HCT116 (cell line): ENCODE measurements at regions not wholly inside any gene's neighbourhood (a gene's known extent, or its start where the extent isn't known, plus 50 kb on each side); places are given as distances from the start of the nearest gene placed in this dataset.

ENCODE experiments used
- ATAC-seq: fragments of 200-7000 bp; cut with Tn5 transposase; 2 replicates; pipeline ENCODE4 v1.9.1; 2020; ENCODE audit warnings: mild to moderate bottlenecking, moderate library complexity
- BruUV-seq: library from RNA; stranded (reverse); fragments of 400-500 nt; replicated peaks from 2 replicates; lab custom pipeline; 2021; lab: Mats Ljungman, UMichigan
- CTCF ChIA-PET: fragments of 300-600 bp; sonication (Branson Sonifier 250); formaldehyde crosslinking; loops from one replicate; lab custom pipeline; 2021; ENCODE audit warnings: antibody characterized with exemption; lab: Charles Lee
- POLR2A ChIA-PET: fragments of 300-600, 350-600 bp; sonication (Branson Sonifier 250); formaldehyde crosslinking; loops from one replicate; lab custom pipeline; 2021; ENCODE audit warnings: antibody characterized with exemption; lab: Charles Lee
- RAD21 ChIA-PET, 2 experiments: fragments of 300-600 bp; sonication (Branson Sonifier 250); formaldehyde crosslinking; loops; one replicate each; lab custom pipeline; 2023; ENCODE audit warnings: low total read pairs in 2 of 2; ENCODE audit not compliant: uncharacterized antibody in 2 of 2, unreplicated experiment in 2 of 2, low non-redundant PET in 1 of 2; lab: Charles Lee
- DNase-seq: peaks from one replicate; pipeline ENCODE4 v3.0.0-alpha.2; 2010; ENCODE audit warnings: low read depth, low spot score
- H2AFZ ChIP-seq: fragments of 200-600 bp; shearing (Covaris generic), sonication (generic); 2 replicates; pipeline ENCODE4 v1.6.1; 2017; ENCODE audit warnings: low read depth, mixed run types, mixed read lengths, antibody characterized with exemption, low read length; ENCODE audit not compliant: poor library complexity, severe bottlenecking
- H3K27ac ChIP-seq: 2 replicates; pipeline ENCODE4 v1.5.1; 2012; ENCODE audit warnings: low read depth, low read length
- H3K27me3 ChIP-seq: fragments of 200-600 bp; sonication (generic); 2 replicates; pipeline ENCODE4 v1.6.1; 2016; ENCODE audit warnings: mixed run types, low read length, mixed read lengths; ENCODE audit not compliant: insufficient read depth
- H3K36me3 ChIP-seq, 2 experiments: fragments of 200-500 bp in 1 of 2; fragments of 200-600 bp in 1 of 2; sonication (Bioruptor generic) in 1 of 2; sonication (generic) in 1 of 2; 2 replicates each; pipeline versions ENCODE4 v1.5.1 to v1.6.1; 2014 to 2016; ENCODE audit warnings: low read length in 2 of 2, inconsistent platforms in 1 of 2, mixed read lengths in 1 of 2, mixed run types in 1 of 2; ENCODE audit not compliant: insufficient read depth in 2 of 2, control insufficient read depth in 1 of 2
- H3K4me1 ChIP-seq, 2 experiments: fragments of 200-600 bp in 1 of 2; sonication (generic) in 1 of 2; 2 replicates each; pipeline versions ENCODE4 v1.5.1 to v1.6.1; 2012 to 2017; ENCODE audit warnings: low read length in 2 of 2, inconsistent platforms in 1 of 2, mild to moderate bottlenecking in 1 of 2, mixed read lengths in 1 of 2, mixed run types in 1 of 2, moderate library complexity in 1 of 2; ENCODE audit not compliant: insufficient read depth in 2 of 2, control insufficient read depth in 1 of 2
- H3K4me2 ChIP-seq: fragments of 200-600 bp; sonication (generic); 2 replicates; pipeline ENCODE4 v1.6.1; 2017; ENCODE audit warnings: mixed run types, low read length, mixed read lengths
- H3K4me3 ChIP-seq, 2 experiments: fragments of 200-600 bp in 1 of 2; sonication (generic) in 1 of 2; replicated peaks in 1 of 2; 2 replicates each; pipeline ENCODE4 v1.5.1; 2011 to 2016; ENCODE audit warnings: low read length in 2 of 2, control low read depth in 1 of 2, low read depth in 1 of 2, mild to moderate bottlenecking in 1 of 2, mixed read lengths in 1 of 2, mixed run types in 1 of 2
- H3K79me2 ChIP-seq: fragments of 200-600 bp; sonication (generic); 2 replicates; pipeline ENCODE4 v1.6.1; 2017; ENCODE audit warnings: mild to moderate bottlenecking, mixed run types, low read length, moderate library complexity, mixed read lengths; ENCODE audit not compliant: insufficient read depth
- H3K9ac ChIP-seq: fragments of 200-600 bp; sonication (generic); 2 replicates; pipeline ENCODE4 v1.6.1; 2016; ENCODE audit warnings: low read length, mixed read lengths
- H3K9me2 ChIP-seq: fragments of 200-600 bp; sonication (generic), shearing (Covaris generic); 2 replicates; pipeline ENCODE4 v1.6.1; 2017; ENCODE audit warnings: mixed run types, mild to moderate bottlenecking, moderate library complexity; ENCODE audit not compliant: insufficient read depth
- H3K9me3 ChIP-seq, 2 experiments: fragments of 200-500 bp in 1 of 2; fragments of 200-600 bp in 1 of 2; sonication (Bioruptor generic) in 1 of 2; sonication (generic) in 1 of 2; 2 replicates each; pipeline ENCODE4 v1.6.1; 2014 to 2017; ENCODE audit warnings: low read length in 2 of 2, mixed read lengths in 2 of 2, inconsistent platforms in 1 of 2, low read depth in 1 of 2, mild to moderate bottlenecking in 1 of 2, mixed run types in 1 of 2, moderate library complexity in 1 of 2; ENCODE audit not compliant: control insufficient read depth in 1 of 2, insufficient read depth in 1 of 2
- H4K20me1 ChIP-seq: fragments of 200-600 bp; sonication (generic), shearing (Covaris generic); 2 replicates; pipeline ENCODE4 v1.6.1; 2017; ENCODE audit warnings: mixed run types, mild to moderate bottlenecking, moderate library complexity; ENCODE audit not compliant: insufficient read depth
- CBX3 ChIP-seq: IDR thresholded peaks from 2 replicates; pipeline ENCODE4 v1.6.1; 2012; ENCODE audit warnings: low read depth
- EGR1 ChIP-seq: IDR thresholded peaks from 2 replicates; pipeline ENCODE4 v1.6.1; 2012; ENCODE audit warnings: low read depth
- EZH2phosphoT487 ChIP-seq: fragments of 200-600 bp; IDR thresholded peaks from 2 replicates; pipeline ENCODE4 v1.6.1; 2018; ENCODE audit warnings: antibody characterized with exemption, borderline replicate concordance
- JUND ChIP-seq: IDR thresholded peaks from 2 replicates; pipeline ENCODE4 v1.6.1; 2012
- POLR2A ChIP-seq: IDR thresholded peaks from 2 replicates; pipeline ENCODE4 v1.7.0; 2011; ENCODE audit warnings: borderline replicate concordance; ENCODE audit not compliant: insufficient read depth, insufficient read length; ENCODE audit errors: extremely low read depth
- POLR2AphosphoS5 ChIP-seq: IDR thresholded peaks from 2 replicates; pipeline ENCODE4 v1.6.1; 2011; ENCODE audit warnings: mild to moderate bottlenecking, low read depth, low read length, moderate library complexity
- RAD21 ChIP-seq: IDR thresholded peaks from 2 replicates; pipeline ENCODE4 v1.6.1; 2012; ENCODE audit warnings: low read depth, mild to moderate bottlenecking
- SIN3A ChIP-seq: IDR thresholded peaks from 2 replicates; pipeline ENCODE4 v1.6.1; 2012; ENCODE audit warnings: low read depth
- TCF7L2 ChIP-seq: IDR thresholded peaks from 2 replicates; pipeline ENCODE4 v1.7.0; 2011; ENCODE audit warnings: borderline replicate concordance, inconsistent platforms; ENCODE audit not compliant: insufficient read depth, insufficient read length; ENCODE audit errors: extremely low read depth
- YY1 ChIP-seq: IDR thresholded peaks from 2 replicates; pipeline ENCODE4 v1.6.1; 2011; ENCODE audit warnings: low read length, low read depth, moderate library complexity, mild to moderate bottlenecking; ENCODE audit not compliant: insufficient replicate concordance; ENCODE audit errors: extremely low read depth
- ZNF274 ChIP-seq: fragments of 200-500 bp; sonication (Bioruptor generic); IDR thresholded peaks from 2 replicates; pipeline ENCODE4 v1.6.1; 2014; ENCODE audit warnings: mild to moderate bottlenecking, low read depth, low read length, inconsistent platforms
- intact Hi-C: fragments of 100-400 bp; cut with micrococcal nuclease; formaldehyde crosslinking; loops from 2 replicates; pipeline ENCODE4 v1.10.0; 2022
- TF ChIP-seq, protein P1 (sequence below), 3 experiments: fragments of 200-600 bp in 1 of 3; sonication (generic) in 1 of 3; IDR thresholded peaks in 2 of 3; conservative IDR thresholded peaks in 1 of 3; 2 replicates each; pipeline ENCODE4 v1.5.1; 2012 to 2017; ENCODE audit warnings: low read depth in 2 of 3, low read length in 2 of 3, antibody characterized with exemption in 1 of 3, borderline replicate concordance in 1 of 3, control low read depth in 1 of 3, mild to moderate bottlenecking in 1 of 3, mixed read lengths in 1 of 3, mixed run types in 1 of 3, moderate library complexity in 1 of 3; ENCODE audit not compliant: insufficient read depth in 1 of 3
- TF ChIP-seq, protein P2 (sequence below): IDR thresholded peaks from 2 replicates; pipeline ENCODE4 v1.6.1; 2011; ENCODE audit warnings: mild to moderate bottlenecking, low read length, moderate library complexity; ENCODE audit not compliant: insufficient replicate concordance; ENCODE audit errors: extremely low read depth
- TF ChIP-seq, protein P3 (sequence below): IDR thresholded peaks from 2 replicates; pipeline ENCODE4 v1.6.1; 2012

DNA sequence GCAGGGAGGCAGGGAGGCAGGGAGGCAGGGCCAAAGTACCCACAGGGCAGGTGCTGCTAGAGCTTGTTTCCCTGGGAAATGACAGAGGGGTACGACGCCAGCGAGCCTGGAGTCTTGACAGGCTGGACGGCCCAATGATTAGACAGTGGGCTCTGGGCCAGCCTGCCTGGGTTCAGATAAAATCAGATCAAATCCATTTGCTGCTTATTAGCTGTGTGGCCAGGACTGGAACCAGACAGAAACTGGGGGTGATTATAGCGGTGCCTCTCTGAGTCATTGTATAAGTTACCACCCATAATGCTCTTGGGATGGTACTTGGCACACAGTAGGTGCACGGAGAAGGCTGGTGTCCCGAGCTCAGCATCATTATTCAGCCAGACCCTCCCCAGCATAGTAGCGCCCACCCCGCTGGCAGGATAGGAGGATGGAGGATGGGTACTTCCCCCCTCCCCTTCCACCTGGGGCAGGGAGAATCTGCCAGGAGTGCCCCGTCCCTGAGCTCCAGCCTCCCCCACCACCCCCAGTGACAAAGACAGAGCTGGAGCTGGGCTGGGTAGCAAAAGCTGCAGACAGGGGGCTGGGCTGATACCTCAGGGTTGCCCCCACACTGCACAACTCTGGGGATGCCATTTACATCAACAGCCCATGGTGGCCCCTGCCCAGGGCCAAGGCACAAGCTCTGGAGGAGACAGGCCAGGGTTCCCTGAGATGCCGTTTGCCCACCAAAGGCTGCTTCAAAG is 77.6 kb upstream of the TNRC6C start:
- H3K36me3 ChIP-seq = no peaks in the 10 kb centered on the region
- peaks cover 18% of the 10 kb centered on the region; the same call in 1 of the 2 replicates for H3K27me3 ChIP-seq
- no peak for ATAC-seq
- H3K4me2 ChIP-seq = no peak overlapping the region
- no peaks in the 10 kb centered on the region for H4K20me1 ChIP-seq
- no peak overlapping the region for H3K27ac ChIP-seq
- no TSS peak for BruUV-seq
- intact Hi-C loops = no loop called here
- no peaks in the 10 kb centered on the region for H3K9me2 ChIP-seq
- RAD21 ChIA-PET = no interaction called here
- DNase-seq = no peak
- H3K9ac ChIP-seq = no peak overlapping the region
- H3K4me3 ChIP-seq = no peak overlapping the region
- POLR2A ChIA-PET = no interaction called here
- CTCF ChIA-PET = interaction anchor here (1.3 kb wide), 2 partner anchors 9 to 12 kb away, joined by 4 to 5 read pairs; no protein-coding TSS in a partner anchor
- TF ChIP-seq, protein P1, sequence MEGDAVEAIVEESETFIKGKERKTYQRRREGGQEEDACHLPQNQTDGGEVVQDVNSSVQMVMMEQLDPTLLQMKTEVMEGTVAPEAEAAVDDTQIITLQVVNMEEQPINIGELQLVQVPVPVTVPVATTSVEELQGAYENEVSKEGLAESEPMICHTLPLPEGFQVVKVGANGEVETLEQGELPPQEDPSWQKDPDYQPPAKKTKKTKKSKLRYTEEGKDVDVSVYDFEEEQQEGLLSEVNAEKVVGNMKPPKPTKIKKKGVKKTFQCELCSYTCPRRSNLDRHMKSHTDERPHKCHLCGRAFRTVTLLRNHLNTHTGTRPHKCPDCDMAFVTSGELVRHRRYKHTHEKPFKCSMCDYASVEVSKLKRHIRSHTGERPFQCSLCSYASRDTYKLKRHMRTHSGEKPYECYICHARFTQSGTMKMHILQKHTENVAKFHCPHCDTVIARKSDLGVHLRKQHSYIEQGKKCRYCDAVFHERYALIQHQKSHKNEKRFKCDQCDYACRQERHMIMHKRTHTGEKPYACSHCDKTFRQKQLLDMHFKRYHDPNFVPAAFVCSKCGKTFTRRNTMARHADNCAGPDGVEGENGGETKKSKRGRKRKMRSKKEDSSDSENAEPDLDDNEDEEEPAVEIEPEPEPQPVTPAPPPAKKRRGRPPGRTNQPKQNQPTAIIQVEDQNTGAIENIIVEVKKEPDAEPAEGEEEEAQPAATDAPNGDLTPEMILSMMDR (IDR thresholded peaks at IDR 0.05 in 2 of 3, conservative IDR thresholded peaks at IDR 0.05 in 1 of 3; ENCODE audit: borderline replicate concordance in 1 of 3, insufficient read depth in 1 of 3, low read depth in 2 of 3, low read length in 2 of 3) = no peak
- TF ChIP-seq TCF7L2 (no peak), ZNF274 (no peak), JUND (no peak), CBX3 (no peak), SIN3A (no peak), EGR1 (no peak), RAD21 (no peak), EZH2phosphoT487 (no peak), POLR2A (no peak), POLR2AphosphoS5 (no peak), YY1 (no peak)
- TF ChIP-seq, protein P2, sequence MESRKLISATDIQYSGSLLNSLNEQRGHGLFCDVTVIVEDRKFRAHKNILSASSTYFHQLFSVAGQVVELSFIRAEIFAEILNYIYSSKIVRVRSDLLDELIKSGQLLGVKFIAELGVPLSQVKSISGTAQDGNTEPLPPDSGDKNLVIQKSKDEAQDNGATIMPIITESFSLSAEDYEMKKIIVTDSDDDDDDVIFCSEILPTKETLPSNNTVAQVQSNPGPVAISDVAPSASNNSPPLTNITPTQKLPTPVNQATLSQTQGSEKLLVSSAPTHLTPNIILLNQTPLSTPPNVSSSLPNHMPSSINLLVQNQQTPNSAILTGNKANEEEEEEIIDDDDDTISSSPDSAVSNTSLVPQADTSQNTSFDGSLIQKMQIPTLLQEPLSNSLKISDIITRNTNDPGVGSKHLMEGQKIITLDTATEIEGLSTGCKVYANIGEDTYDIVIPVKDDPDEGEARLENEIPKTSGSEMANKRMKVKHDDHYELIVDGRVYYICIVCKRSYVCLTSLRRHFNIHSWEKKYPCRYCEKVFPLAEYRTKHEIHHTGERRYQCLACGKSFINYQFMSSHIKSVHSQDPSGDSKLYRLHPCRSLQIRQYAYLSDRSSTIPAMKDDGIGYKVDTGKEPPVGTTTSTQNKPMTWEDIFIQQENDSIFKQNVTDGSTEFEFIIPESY = no peak
- TF ChIP-seq, protein P3, sequence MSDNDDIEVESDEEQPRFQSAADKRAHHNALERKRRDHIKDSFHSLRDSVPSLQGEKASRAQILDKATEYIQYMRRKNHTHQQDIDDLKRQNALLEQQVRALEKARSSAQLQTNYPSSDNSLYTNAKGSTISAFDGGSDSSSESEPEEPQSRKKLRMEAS = no peak
- H2AFZ ChIP-seq = no peak overlapping the region
- H3K4me1 ChIP-seq = peaks cover 1 to 17% of the 10 kb centered on the region in 2 experiments; a peak in 3 of 4 replicates
- no peaks in the 10 kb centered on the region for H3K9me3 ChIP-seq
- no peaks in the 10 kb centered on the region for H3K79me2 ChIP-seq
